ENCODE measurements at regions not wholly inside any gene's neighbourhood (a gene's known extent, or its start where the extent isn't known, plus 50 kb on each side); places are given as distances from the start of the nearest gene placed in this dataset.

DNA sequence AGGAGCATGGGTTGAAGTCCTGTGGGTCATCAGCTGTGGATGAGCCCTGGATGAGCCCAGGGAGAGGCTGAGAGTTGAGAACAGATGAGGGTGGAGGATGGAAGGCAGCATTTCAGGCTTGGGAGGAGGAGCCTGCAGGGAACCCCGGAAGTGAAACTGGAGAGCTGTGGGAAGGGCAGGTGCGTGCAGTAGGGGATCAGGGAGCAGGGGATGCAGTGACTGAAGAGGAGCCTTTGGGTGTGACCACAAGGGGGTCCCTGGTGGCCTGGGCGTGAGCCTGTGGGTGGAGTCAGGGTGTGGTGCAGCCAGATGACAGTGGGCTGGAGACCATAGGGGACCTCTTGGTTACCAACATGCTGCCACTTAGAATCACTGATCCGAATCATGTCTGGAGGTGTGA, 115.5 kb downstream of the PAPOLA start:
- Histone ChIP-seq H3K27me3 (no peaks in the 10 kb centered on the region), H3K4me1 (no peaks in the 10 kb centered on the region), H3K4me3 (no peak overlapping the region), H3K36me3 (no peaks in the 10 kb centered on the region), H3K27ac (no peak overlapping the region), H3K9me3 (no peaks in the 10 kb centered on the region)
- no peak for DNase-seq (ENCODE audit: low spot score)
- TF ChIP-seq, protein P1, sequence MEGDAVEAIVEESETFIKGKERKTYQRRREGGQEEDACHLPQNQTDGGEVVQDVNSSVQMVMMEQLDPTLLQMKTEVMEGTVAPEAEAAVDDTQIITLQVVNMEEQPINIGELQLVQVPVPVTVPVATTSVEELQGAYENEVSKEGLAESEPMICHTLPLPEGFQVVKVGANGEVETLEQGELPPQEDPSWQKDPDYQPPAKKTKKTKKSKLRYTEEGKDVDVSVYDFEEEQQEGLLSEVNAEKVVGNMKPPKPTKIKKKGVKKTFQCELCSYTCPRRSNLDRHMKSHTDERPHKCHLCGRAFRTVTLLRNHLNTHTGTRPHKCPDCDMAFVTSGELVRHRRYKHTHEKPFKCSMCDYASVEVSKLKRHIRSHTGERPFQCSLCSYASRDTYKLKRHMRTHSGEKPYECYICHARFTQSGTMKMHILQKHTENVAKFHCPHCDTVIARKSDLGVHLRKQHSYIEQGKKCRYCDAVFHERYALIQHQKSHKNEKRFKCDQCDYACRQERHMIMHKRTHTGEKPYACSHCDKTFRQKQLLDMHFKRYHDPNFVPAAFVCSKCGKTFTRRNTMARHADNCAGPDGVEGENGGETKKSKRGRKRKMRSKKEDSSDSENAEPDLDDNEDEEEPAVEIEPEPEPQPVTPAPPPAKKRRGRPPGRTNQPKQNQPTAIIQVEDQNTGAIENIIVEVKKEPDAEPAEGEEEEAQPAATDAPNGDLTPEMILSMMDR (IDR thresholded peaks at IDR 0.05) = no peak

DNA sequence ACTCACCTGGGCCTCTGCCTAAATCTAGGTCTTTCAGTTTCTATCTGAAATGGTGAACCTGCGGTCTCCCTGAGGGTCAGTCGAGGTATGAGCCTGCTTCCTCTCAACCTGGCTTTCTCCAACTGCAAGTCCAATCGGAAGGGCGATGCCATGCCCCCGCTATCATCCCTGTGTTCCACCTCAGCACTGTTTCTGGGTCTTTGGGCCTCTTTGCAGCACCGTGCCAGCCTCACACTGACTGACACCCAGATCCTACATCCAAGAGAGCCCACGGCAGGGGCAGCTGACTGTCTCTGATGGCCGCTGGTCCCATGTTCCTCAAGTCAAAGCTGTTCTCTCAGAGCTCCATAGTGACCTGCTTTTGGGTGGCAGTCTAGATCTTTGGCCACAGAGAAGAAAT, 120.7 kb downstream of the PAPOLA start:
- Histone ChIP-seq H3K27me3 (no peaks in the 10 kb centered on the region), H3K4me1 (no peaks in the 10 kb centered on the region), H3K27ac (no peak overlapping the region), H3K9me3 (no peaks in the 10 kb centered on the region), H3K4me3 (no peak overlapping the region), H3K36me3 (no peaks in the 10 kb centered on the region)
- DNase-seq (ENCODE audit: low spot score) = no peak
- TF ChIP-seq, protein P1 (IDR thresholded peaks at IDR 0.05) = no peak

DNA sequence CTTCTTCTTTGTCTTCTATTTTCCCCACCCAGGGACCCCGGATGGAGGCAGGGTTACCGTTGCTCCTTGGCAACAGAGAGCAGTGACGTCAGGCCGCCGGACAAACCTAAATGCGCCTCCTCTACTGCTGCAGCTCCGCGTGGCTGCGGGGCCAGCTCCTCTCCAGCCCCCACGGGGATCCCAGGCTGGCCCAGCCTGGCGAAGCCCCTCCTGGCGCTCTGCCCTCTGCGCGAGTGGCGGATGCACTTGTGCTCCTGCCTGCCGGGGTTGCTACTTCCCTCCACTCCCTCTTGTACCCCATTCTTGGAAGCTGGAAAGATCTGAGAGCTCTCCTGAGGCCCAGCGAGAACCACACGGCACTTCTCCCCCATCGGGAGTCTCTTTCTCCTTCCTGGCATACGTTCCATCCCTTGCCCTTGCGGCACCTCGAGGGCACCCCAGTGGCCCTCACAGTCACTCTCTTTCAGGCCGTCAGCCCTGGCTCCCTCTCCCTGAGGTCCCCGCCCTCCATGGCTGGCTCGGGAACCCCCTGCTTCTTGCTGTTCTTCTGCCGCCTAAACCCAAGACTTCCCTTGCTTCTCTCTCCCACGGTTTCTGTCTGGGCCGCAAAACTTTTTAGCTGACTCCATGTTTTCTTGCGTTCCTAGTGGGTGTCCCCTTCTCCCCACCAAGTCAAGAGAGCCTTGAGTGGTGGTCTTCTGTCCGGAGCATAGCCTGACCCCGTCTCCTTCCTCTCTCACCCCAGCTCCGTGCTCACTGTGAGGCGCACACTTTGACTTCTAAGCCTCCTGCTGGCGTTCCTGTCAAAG, 121.7 kb downstream of the PAPOLA start:
- H3K4me1 ChIP-seq = no peaks in the 10 kb centered on the region

DNA sequence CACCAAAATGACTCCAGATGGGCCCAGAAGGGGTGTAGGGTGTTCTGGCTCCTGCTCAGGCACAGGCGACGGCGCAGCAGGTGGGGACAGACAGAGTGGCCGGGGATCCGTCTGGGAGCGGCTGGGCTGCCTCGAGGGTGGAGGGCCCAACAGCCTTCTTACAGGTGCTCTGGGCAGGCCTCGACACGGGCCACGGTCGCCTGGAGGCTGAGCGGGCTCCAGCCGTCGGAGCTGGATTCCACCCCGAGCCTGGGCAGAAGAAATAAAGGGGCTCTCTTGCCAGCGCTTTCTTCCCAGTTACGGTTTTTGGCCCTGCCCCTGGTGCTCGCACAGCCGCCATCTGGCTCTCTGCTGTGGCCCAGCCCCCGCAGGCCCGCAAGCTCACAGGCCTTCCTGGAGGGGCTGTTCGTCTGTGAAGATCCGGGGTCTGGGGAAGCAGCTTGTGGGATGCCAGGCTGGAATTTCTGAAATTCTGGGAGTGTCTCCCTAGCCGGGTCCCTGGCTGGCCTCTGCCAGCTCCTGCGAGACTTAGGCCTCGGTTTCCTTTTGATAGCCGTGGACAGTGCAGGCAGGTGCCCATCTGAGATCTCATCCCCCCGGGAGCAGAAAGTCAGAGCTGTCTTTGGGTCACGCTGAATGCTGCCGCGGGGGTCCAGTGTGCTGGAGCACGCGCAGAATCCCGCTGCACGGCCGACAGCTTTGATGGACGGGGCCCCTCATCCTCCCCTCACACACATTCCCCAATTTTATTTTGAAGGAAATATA, 122.7 kb downstream of the PAPOLA start:
- Histone ChIP-seq H3K36me3 (no peaks in the 10 kb centered on the region), H3K27ac (no peak overlapping the region), H3K27me3 (no peaks in the 10 kb centered on the region), H3K4me3 (no peak overlapping the region), H3K9me3 (no peaks in the 10 kb centered on the region), H3K4me1 (no peaks in the 10 kb centered on the region)
- TF ChIP-seq, protein P1 (IDR thresholded peaks at IDR 0.05) = no peak
- DNase-seq (ENCODE audit: low spot score) = no peak

More for the DNA sequence above, 121.7 kb downstream of the PAPOLA start:
- H3K27ac ChIP-seq = no peak overlapping the region
- H3K27me3 ChIP-seq = no peaks in the 10 kb centered on the region
- no peaks in the 10 kb centered on the region for H3K36me3 ChIP-seq
- no peak overlapping the region for H3K4me3 ChIP-seq
- no peaks in the 10 kb centered on the region for H3K9me3 ChIP-seq
- TF ChIP-seq, protein P1 (IDR thresholded peaks at IDR 0.05) = no peak
- DNase-seq (ENCODE audit: low spot score) = no peak

DNA sequence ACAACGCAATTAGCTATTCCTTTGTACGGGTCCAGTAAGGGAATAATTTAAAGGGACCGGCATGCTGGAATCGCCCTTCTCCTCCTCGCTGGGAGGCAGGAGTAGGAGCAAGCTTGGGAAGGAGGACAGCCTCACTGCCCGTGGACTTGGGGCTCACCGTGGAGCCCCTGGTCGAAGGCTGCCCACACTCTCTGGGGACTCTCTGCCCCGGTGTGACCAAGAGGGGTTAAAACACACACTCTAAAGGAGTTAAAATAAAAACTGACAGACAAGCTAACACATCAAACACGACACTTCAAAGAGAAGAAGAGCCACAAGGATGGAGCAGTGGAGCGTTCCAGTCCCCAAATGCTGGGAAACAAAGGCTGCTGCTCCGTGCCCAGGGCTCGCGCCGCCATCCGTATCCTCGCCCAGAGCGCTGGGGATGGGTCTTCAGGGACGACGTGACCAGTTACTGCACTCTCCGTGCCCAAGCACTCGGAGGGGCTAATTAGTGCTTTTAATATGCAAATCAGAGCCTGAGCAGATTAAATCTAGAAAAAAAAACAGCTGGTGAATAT, 123.3 kb downstream of the PAPOLA start:
- H3K9me3 ChIP-seq = no peaks in the 10 kb centered on the region
- no peaks in the 10 kb centered on the region for H3K4me1 ChIP-seq
- no peaks in the 10 kb centered on the region for H3K36me3 ChIP-seq
- DNase-seq (ENCODE audit: low spot score) = no peak
- TF ChIP-seq, protein P1 (IDR thresholded peaks at IDR 0.05) = no peak
- H3K27ac ChIP-seq = no peak overlapping the region
- H3K27me3 ChIP-seq = no peaks in the 10 kb centered on the region
- no peak overlapping the region for H3K4me3 ChIP-seq

Measured in right atrium auricular region (tissue), 2 donors.